SK-N-SH (cell line): ENCODE measurements at regions not wholly inside any gene's neighbourhood (a gene's known extent, or its start where the extent isn't known, plus 50 kb on each side); places are given as distances from the start of the nearest gene placed in this dataset.

Experiments
- CTCF ChIA-PET: fragments of 300-600, 350-600 bp; formaldehyde crosslinking; extraction: SDS; loops from one replicate; lab custom pipeline; 2021; lab: Yijun Ruan, JAX
- POLR2A ChIA-PET: fragments of 350-600 bp; sonication (Branson Sonifier 250); formaldehyde crosslinking; extraction: SDS; loops from one replicate; lab custom pipeline; 2020; ENCODE audit warnings: antibody characterized with exemption, inconsistent platforms; lab: Yijun Ruan, JAX
- DNase-seq: peaks from one replicate; pipeline ENCODE4 v3.0.0; 2012
- H2AFZ ChIP-seq: fragments of 200-600 bp; sonication (generic); 2 replicates; pipeline ENCODE4 v1.8.1; 2016; ENCODE audit warnings: antibody characterized with exemption, mild to moderate bottlenecking, low read depth
- H3F3A ChIP-seq: fragments of 200-600 bp; sonication (generic); replicated peaks from 2 replicates; pipeline ENCODE3; 2016; ENCODE audit warnings: antibody characterized with exemption, mild to moderate bottlenecking; ENCODE audit not compliant: insufficient read depth
- H3K27ac ChIP-seq, 2 experiments: fragments of 200-500 bp in 1 of 2; fragments of 200-600 bp in 1 of 2; sonication (Bioruptor generic) in 1 of 2; sonication (generic), shearing (Covaris generic) in 1 of 2; 2 replicates each; pipeline versions ENCODE4 v1.5.1 to v1.6.1; 2014 to 2016; ENCODE audit warnings: low read depth in 2 of 2, inconsistent platforms in 1 of 2, low read length in 1 of 2, mild to moderate bottlenecking in 1 of 2, mixed read lengths in 1 of 2
- H3K27me3 ChIP-seq: fragments of 200-600 bp; sonication (generic), shearing (Covaris generic); 2 replicates; pipeline ENCODE4 v1.6.1; 2016; ENCODE audit warnings: mixed run types; ENCODE audit not compliant: insufficient read depth
- H3K36me3 ChIP-seq, 2 experiments: fragments of 200-500 bp in 1 of 2; fragments of 200-600 bp in 1 of 2; sonication (Bioruptor generic) in 1 of 2; sonication (generic) in 1 of 2; replicated peaks in 1 of 2; 2 replicates each; pipeline versions ENCODE3 to v1.5.1; 2014 to 2016; ENCODE audit warnings: low read length in 1 of 2, mild to moderate bottlenecking in 1 of 2; ENCODE audit not compliant: insufficient read depth in 2 of 2, control insufficient read depth in 1 of 2
- H3K4me1 ChIP-seq, 2 experiments: fragments of 200-500 bp in 1 of 2; fragments of 200-600 bp in 1 of 2; sonication (Bioruptor generic) in 1 of 2; sonication (generic), shearing (Covaris generic) in 1 of 2; 2 replicates each; pipeline versions ENCODE4 v1.5.1 to v1.6.1; 2014 to 2016; ENCODE audit warnings: low read depth in 1 of 2, low read length in 1 of 2, mixed run types in 1 of 2; ENCODE audit not compliant: insufficient read depth in 2 of 2, control insufficient read depth in 1 of 2
- H3K4me2 ChIP-seq: fragments of 200-600 bp; sonication (generic), shearing (Covaris generic); 2 replicates; pipeline ENCODE4 v1.6.1; 2017; ENCODE audit warnings: mixed run types
- H3K4me3 ChIP-seq, 2 experiments: fragments of 200-500 bp in 1 of 2; fragments of 200-600 bp in 1 of 2; sonication (Bioruptor generic) in 1 of 2; sonication (generic), shearing (Covaris generic) in 1 of 2; 2 replicates each; pipeline versions ENCODE4 v1.5.1 to v1.8.1; 2014 to 2016; ENCODE audit warnings: low read depth in 2 of 2, inconsistent platforms in 1 of 2, low read length in 1 of 2, mild to moderate bottlenecking in 1 of 2, mixed read lengths in 1 of 2, moderate library complexity in 1 of 2
- H3K79me2 ChIP-seq: fragments of 200-600 bp; sonication (generic); 2 replicates; pipeline ENCODE4 v1.8.1; 2017; ENCODE audit warnings: mild to moderate bottlenecking; ENCODE audit not compliant: insufficient read depth
- H3K9ac ChIP-seq: fragments of 200-600 bp; sonication (generic); 2 replicates; pipeline ENCODE4 v1.6.1; 2017; ENCODE audit warnings: mixed run types
- H3K9me2 ChIP-seq: fragments of 200-600 bp; sonication (generic); 2 replicates; pipeline ENCODE4 v1.6.1; 2017; ENCODE audit warnings: mixed run types
- H3K9me3 ChIP-seq: fragments of 200-600 bp; sonication (generic); 2 replicates; pipeline ENCODE4 v1.6.1; 2017; ENCODE audit warnings: mixed run types, mild to moderate bottlenecking, moderate library complexity
- H4K20me1 ChIP-seq: fragments of 200-600 bp; sonication (generic); 2 replicates; pipeline ENCODE4 v1.6.1; 2017; ENCODE audit warnings: mild to moderate bottlenecking, mixed run types; ENCODE audit not compliant: insufficient read depth
- EP300 ChIP-seq, 2 experiments: IDR thresholded peaks; 2 replicates each; pipeline versions ENCODE4 v1.4.0 to v1.6.1; 2012; ENCODE audit warnings: borderline replicate concordance in 1 of 2, low read depth in 1 of 2, low read length in 1 of 2
- FOSL2 ChIP-seq: IDR thresholded peaks from 2 replicates; pipeline ENCODE4 v1.4.0; 2012; ENCODE audit warnings: low read depth, mild to moderate bottlenecking, moderate library complexity, borderline replicate concordance
- FOXM1 ChIP-seq: IDR thresholded peaks from 2 replicates; pipeline ENCODE4 v1.4.0; 2012; ENCODE audit warnings: low read depth, mild to moderate bottlenecking
- GATA2 ChIP-seq: sonication (generic); formaldehyde crosslinking; IDR thresholded peaks from 2 replicates; pipeline ENCODE4 v1.5.0; 2020; ENCODE audit warnings: mild to moderate bottlenecking, missing genetic modification reagents
- IRF3 ChIP-seq: fragments of 150-350 bp; IDR thresholded peaks from 2 replicates; pipeline ENCODE4 v1.6.1; 2016; ENCODE audit warnings: mild to moderate bottlenecking, low read depth, low read length
- JUND ChIP-seq: IDR thresholded peaks from 2 replicates; pipeline ENCODE4 v1.4.0; 2012
- MAX ChIP-seq: IDR thresholded peaks from 2 replicates; pipeline ENCODE4 v1.4.0; 2012; ENCODE audit warnings: low read depth
- MEF2A ChIP-seq: IDR thresholded peaks from 2 replicates; pipeline ENCODE4 v1.4.0; 2012; ENCODE audit warnings: low read depth, borderline replicate concordance
- NRF1 ChIP-seq: IDR thresholded peaks from 2 replicates; pipeline ENCODE4 v1.6.1; 2012; ENCODE audit warnings: low read depth, mild to moderate bottlenecking, low read length
- PBX3 ChIP-seq: IDR thresholded peaks from 2 replicates; pipeline ENCODE4; 2012
- RCOR1 ChIP-seq: fragments of 150-350 bp; IDR thresholded peaks from 2 replicates; pipeline ENCODE4 v1.6.1; 2017; ENCODE audit warnings: antibody characterized with exemption, low read length
- REST ChIP-seq: IDR thresholded peaks from 2 replicates; pipeline ENCODE4 v1.6.1; 2012; ENCODE audit warnings: mild to moderate bottlenecking, low read depth, low read length, moderate library complexity
- TAF1 ChIP-seq: IDR thresholded peaks from 2 replicates; pipeline ENCODE4 v1.6.1; 2012; ENCODE audit warnings: low read depth, mild to moderate bottlenecking, low read length, moderate library complexity, borderline replicate concordance
- TCF12 ChIP-seq: IDR thresholded peaks from 2 replicates; pipeline ENCODE4 v1.4.0; 2012
- USF2 ChIP-seq: fragments of 150-350 bp; IDR thresholded peaks from 2 replicates; pipeline ENCODE4 v1.6.1; 2017; ENCODE audit warnings: antibody characterized with exemption, low read length, low read depth, borderline replicate concordance
- YY1 ChIP-seq: IDR thresholded peaks from 2 replicates; pipeline ENCODE4 v1.4.0; 2012; ENCODE audit warnings: low read depth, mild to moderate bottlenecking
- WGBS: methylation state at CpG from one replicate; pipeline ENCODE4 v1.1.6; 2017; ENCODE audit warnings: low lambda C conversion rate; 5-methylcytosine and 5-hydroxymethylcytosine counted together

- DNase-seq: no peak
- no peak overlapping the region for H2AFZ ChIP-seq
- POLR2A ChIA-PET: no interaction called here
Measured at GRCh38 chr15:62739082-62739481, 303.5 kb upstream of the TPM1 start.

More at GRCh38 chr15:62739082-62739481, 303.5 kb upstream of the TPM1 start:
- Histone ChIP-seq H3K4me3 (peak overlapping the region in 1 of 2 experiments; percentile 36; a peak in 2 of 4 replicates), H3K4me1 (peaks cover 22 to 38% of the 10 kb centered on the region in 2 experiments), H3K27me3 (no peaks in the 10 kb centered on the region), H3K9me3 (no peaks in the 10 kb centered on the region), H3K79me2 (peaks cover 29% of the 10 kb centered on the region), H3K9ac (peak overlapping the region; percentile 87), H3K9me2 (no peaks in the 10 kb centered on the region), H3K4me2 (peak overlapping the region; percentile 72), H3K27ac (peak overlapping the region; percentile 81 to 99; a peak in 3 of 4 replicates), H3F3A (peaks cover 58% of the 10 kb centered on the region), H4K20me1 (no peaks in the 10 kb centered on the region), H3K36me3 (peaks cover 5 to 6% of the 10 kb centered on the region in 2 experiments)
- CTCF ChIA-PET: interaction anchor here (0.6 to 2.3 kb wide), 6 partner anchors 12 to 1134 kb away, joined by 3 to 8 read pairs (median 3); no protein-coding TSS in a partner anchor
- 16% methylated on average over 4 of the region's 4 CpGs for WGBS
- TF ChIP-seq YY1 (no peak; the same call in 1 of the 2 replicates), EP300 (IDR thresholded peaks at IDR 0.05; ENCODE audit: borderline replicate concordance in 1 of 2, low read depth in 1 of 2, low read length in 1 of 2) (peak in 1 of 2 experiments; percentile 74; a peak in 2 of 4 replicates), JUND (peak; percentile 84), PBX3 (peak; percentile 68), MAX (peak; percentile 65), TAF1 (peak; percentile 33; the same call in 1 of the 2 replicates), TCF12 (peak; percentile 76), GATA2 (CRISPR knock-in tag) (no peak), NRF1 (no peak), USF2 (no peak), IRF3 (no peak), REST (peak; percentile 51; the same call in 1 of the 2 replicates), MEF2A (peak; percentile 77; the same call in 1 of the 2 replicates), FOSL2 (peak; percentile 95), RCOR1 (no peak), FOXM1 (no peak)
